Sigmoid colon (tissue), 4 donors: ENCODE measurements at regions not wholly inside any gene's neighbourhood (a gene's known extent, or its start where the extent isn't known, plus 50 kb on each side); places are given as distances from the start of the nearest gene placed in this dataset.

Experiments
- CTCF ChIP-seq, 4 experiments: fragments of 450-650 bp in 3 of 4; fragments of 200-600 bp in 1 of 4; IDR thresholded peaks; one replicate each; pipeline ENCODE4 v1.5.1; 2016 to 2019; ENCODE audit warnings: antibody characterized with exemption in 4 of 4, mild to moderate bottlenecking in 3 of 4, moderate library complexity in 2 of 4
- EP300 ChIP-seq, 4 donors: sonication (generic); formaldehyde crosslinking; IDR thresholded peaks; one replicate each; pipeline ENCODE4 v1.6.1; 2017; ENCODE audit warnings: antibody characterized with exemption in 4 of 4
- POLR2A ChIP-seq, 2 donors: fragments of 450-650 bp; IDR thresholded peaks; one replicate each; pipeline ENCODE4 v1.6.1; 2016; ENCODE audit warnings: antibody characterized with exemption in 2 of 2, mild to moderate bottlenecking in 2 of 2, moderate library complexity in 2 of 2
- POLR2AphosphoS5 ChIP-seq, 4 donors: sonication (generic); formaldehyde crosslinking; IDR thresholded peaks; one replicate each; pipeline ENCODE4 v1.6.1; 2017; ENCODE audit warnings: antibody characterized with exemption in 4 of 4

- no peak for TF ChIP-seq CTCF (IDR thresholded peaks at IDR 0.05)
- TF ChIP-seq EP300 (IDR thresholded peaks at IDR 0.05): no peak
- TF ChIP-seq POLR2AphosphoS5 (IDR thresholded peaks at IDR 0.05): no peak
- no peak for TF ChIP-seq POLR2A (IDR thresholded peaks at IDR 0.05)
Measured at GRCh38 chr6:21350926-21351325, 242.6 kb upstream of the SOX4 start.
